GM21576 (cell line): ENCODE measurements at regions not wholly inside any gene's neighbourhood (a gene's known extent, or its start where the extent isn't known, plus 50 kb on each side); places are given as distances from the start of the nearest gene placed in this dataset.

ENCODE experiments used
- ATAC-seq: cut with Tn5 transposase; IDR thresholded peaks from one replicate; pipeline ENCODE4 v1.9.1; 2021; ENCODE audit warnings: mild to moderate bottlenecking, moderate library complexity; ENCODE audit not compliant: unreplicated experiment

DNA sequence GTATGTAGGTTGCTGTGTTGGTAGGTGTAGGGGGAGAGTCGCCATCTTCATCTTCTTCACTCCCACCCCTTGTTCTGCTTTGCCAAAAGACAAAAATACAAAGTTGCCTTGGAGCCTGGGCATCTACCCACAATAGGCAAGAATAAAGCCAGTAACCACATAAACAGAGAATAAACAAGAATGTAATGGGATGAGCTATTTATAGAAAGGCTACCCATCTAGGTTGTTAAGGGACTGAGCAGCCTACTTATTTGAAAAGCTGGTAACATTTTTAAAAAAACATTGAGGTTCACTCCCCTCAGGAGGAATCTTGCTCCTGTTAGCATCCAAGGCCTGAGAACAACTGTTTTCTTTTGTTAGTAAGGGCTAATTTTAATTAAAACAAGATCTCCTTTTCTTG is 301.4 kb upstream of the STXBP5 start:
- ATAC-seq: no peak

DNA sequence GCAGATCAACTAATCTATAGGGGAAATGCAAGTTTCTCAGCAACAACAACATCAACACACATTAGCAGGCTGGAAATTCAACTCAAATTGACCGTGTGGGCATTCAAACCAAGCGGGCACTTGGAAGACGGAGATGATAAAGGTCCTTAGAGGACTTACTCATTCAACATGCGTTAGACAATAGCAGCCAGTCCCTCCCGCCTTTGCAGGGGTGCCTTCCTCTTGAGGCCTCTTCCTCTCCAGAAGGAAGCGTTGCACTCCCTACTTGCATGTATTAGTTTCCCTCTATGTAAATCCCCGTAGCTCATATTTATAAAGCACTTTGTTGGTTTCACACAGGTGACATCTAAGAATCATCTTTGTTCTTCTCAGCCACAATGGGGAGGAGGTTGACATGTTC is 300.8 kb upstream of the STXBP5 start:
- ATAC-seq: no peak

DNA sequence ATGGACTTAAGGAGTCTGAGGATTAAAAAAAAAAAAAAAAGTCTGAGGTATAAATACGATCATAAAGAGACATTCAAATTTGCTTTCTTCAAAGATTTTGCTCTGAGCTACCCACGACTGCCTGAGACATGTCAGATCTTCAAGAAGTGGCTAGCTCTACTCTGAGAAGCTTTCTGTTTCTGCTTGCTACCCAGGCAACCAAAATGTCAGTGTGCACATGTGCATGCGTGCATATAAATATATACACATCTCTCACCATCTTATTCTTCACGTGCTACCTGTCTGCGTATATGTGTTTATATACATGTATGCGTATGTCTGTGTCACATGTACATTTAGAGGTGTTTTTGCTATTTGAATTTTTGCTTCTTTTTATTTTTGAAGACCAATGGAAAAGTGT is 299.6 kb upstream of the STXBP5 start:
- ATAC-seq: no peak

DNA sequence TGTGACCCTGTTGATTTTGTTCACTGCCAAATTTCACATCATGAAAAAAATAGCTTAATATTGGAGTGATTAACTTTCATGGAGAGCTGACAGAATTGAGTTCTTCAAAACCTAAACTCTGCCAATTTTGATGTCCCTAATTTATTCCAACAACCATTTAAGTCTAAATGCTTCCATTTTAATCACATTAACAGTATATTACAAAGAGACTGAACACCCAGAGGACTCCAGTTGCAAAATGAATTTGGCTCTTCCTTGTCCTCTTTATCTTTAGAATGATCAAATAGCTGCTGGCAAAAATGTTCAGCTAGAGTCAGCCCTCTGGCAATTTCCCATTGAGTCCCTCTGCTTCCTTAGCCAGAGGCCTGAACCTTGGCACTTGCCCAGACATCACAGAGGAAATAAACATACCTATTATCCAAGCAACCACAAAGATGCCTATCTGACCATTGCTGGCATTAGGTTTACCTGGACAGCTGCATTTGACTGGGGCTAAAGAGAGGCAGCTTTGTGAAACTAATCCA is 299.0 kb upstream of the STXBP5 start:
- no peak for ATAC-seq

DNA sequence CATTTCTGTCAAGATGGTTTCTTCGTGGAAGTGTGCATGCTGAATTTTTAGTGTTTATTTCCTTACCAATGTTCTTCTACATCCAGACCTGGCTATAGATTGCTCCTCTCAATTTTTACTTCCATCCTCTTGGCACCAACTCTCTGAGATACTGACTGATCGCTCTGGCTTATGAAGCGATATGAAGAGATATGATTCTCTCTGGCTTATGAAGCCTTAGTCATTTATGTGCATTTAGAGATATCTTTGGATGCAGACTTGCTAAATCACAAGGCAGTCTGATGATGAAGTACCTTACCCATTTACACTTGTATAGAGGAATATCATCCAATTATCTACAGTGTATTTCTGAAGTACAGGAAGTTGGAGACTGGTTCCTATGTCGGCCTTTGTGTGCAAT is 295.4 kb upstream of the STXBP5 start:
- no peak for ATAC-seq

DNA sequence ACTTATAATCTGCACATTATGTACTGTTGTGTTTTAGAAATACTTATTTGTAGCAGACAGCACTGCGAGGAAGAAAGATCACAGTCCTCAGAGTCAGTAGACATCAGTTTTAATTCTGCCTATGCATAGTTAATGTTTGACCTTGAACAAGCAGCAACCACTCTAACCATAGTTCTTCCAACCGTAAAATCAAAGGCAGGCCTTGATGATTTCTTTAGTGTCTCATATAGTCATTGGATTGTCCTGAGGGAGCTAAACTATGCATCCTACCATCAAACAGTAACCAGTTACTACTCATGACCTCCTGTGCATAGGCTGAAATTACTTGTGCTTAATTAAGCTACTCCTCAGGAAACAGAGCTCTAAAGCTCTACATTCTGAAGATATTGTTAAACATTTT is 294.8 kb upstream of the STXBP5 start:
- ATAC-seq: no peak

DNA sequence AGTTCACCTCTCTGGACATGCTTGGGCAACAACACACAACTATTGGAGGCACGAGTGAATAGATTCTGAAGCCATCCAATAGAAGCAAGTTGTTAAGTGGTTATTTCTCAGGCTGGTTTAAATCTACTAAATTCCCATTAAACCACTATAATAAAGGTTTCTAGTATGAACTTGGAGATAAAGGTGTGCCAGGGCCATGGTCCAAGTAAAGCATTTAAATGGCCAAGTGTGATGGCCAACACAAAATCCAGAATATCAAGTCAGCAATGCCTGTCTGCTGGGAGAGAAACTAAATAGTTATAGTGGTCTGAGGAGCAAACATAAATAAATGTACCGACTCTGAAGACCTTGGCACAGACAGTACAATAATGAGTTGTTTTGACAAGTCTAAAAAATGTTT is 294.3 kb upstream of the STXBP5 start:
- no peak for ATAC-seq

DNA sequence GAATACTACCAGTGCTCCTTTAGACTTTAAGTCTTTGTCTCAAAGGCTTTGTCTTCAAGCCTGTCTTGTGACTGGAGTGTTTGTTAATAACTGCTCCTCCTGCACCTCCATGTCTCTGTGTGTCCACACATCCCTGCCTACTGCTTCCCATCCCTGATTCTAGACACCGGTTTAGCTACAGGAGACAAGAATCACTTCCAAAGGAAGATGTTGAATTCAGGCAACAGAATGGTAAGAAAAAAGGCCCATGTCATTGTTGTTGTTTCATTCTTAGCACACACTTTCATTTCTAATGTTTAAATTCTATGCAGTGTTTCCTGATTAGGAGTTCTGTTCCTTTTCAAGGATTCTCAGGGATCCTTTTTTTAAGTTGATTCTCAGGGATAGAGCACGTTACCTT is 293.6 kb upstream of the STXBP5 start:
- ATAC-seq: no peak

DNA sequence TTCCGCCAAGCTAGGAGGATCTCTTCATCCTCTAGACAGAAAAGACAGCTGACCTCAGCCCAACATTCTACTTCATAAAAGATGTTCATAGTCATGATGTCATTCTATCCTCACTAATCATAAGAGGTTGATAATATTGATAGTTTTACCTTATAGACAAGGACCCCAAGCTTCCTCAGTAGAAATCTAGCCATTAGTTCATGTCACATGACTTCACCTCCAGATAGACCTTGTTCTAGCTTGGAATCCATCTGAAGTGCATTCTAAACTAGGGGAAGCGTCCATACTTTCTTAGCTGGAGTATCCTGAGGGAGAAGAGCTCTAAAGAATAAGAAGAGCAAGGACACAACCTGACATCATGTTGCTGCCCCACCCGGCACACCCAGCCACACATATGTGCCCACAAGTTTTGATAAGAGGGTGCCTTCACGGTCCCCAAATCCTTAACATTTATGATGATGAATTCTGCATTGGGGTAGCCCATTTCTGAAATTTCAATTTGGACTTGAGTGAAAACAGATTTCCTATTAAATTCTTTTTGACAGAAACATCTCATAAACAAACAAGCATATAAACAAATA is 292.5 kb upstream of the STXBP5 start:
- ATAC-seq: no peak

DNA sequence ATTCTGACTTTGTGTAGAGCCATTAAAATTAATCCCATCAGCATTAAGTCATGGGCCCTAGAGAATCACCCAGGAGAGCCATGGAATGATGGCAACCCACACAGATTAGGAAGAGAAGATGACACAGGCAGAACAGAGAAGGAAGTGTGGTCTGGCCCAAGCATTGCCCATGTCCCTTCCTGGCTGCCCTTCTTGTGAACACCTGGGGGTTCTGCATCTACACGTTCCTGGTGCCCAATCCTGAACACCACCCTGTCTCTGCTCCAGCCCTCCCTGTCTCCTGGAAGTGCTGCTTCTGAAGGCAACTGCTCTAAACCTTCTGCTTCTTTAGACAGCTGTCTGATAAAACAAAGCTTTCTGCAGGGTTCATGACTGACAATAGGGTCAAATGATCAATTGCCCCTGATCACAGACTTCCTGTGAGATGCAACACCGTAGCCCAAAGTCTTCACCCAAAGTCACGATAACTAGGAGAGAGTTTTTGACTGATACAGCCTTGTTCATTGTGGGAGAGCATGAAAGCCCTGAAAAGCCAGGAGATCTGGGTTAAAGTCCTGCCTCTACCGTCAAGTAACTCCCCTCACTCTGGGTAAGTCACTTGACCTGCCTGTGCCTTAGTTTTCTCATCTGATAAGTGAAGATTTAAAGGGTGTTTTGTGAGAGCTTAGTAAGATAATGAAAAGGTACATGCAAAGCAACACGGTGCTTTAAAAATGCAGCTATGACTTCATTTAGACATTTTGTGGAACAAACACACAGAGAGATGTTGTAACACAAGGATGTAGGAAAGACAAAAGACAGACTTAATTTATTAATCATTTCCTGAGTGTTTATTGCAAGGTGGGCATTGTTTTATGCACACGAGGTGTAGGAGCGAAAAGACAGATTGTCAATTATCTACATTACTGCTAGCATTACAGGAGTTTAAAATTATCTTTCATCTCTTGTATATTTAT is 291.2 kb upstream of the STXBP5 start:
- no peak for ATAC-seq

DNA sequence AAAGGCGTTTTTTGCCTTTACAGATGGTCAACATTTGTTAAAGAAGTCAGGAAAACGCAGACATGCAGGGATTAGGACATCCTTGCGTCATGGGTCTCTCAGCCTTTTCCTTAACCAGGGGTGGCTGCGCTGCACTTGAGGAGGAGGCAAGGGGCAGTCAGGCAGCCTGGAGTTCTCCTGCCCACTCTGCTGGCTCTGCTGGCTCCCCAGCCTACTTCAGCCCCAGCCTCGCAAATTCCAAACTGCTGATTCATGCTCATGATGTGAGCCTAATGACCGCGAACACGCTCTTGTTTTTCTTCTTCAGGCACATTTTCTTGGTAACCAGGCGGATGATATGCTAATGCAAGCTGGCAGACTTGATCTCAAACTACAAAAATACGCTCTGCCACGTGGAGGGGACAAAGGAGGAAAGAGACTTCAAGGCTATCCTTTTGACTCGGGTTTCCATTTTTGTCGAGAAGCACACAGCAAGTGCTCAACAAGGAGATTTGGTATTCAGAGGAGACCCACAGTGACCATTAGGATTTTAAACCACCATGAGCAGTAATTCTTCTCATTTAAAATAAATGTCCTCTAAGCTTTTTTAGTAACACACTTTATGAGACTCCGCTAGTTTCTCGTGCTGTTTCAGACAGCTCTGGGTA is 290.3 kb upstream of the STXBP5 start:
- ATAC-seq: no peak

DNA sequence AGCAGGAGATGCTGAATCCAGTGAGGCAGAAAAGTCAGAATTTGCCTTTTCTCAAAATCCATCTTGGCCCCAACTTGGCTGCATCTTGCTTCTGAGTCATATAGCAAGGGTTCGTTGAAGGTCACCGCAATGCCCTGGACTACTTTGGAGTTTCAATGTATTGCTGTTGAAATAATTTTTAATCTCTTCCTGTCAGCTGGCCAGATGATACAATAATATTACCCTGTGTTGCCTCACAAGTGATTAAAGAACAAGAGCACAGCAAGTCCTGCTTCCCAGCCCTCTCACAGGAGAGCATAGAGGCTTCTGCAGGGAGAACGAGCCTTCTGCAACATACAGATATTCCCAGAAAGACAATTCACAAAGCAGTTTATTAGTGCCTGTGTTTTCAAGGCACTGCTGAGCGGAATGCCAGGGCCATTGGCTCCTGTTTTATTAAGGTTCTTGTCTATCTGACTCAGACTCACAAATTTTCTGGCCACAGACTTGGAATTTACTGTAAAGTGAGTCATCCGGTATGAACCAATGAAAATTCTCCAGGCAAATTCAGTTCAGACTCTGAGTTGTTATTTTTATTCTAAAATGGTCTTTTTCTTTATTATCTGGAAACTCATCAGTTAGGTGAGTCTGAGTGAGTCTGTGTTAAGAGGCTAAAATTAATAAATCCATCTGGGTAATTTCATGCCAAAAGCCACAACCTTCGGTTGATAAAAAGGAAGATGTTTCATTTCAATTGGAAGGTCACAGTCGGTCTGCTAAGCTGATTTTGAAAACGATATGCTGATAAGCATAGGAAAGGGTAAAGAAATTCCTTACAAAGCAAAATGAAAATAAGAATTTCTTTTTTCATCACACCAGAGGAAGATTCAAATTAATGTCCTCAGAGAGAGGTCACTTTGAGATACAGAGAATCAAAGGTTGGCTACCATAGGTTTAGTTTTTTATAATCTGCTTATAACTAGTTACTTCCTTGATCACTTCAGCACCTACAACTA is 289.4 kb upstream of the STXBP5 start:
- no peak for ATAC-seq

DNA sequence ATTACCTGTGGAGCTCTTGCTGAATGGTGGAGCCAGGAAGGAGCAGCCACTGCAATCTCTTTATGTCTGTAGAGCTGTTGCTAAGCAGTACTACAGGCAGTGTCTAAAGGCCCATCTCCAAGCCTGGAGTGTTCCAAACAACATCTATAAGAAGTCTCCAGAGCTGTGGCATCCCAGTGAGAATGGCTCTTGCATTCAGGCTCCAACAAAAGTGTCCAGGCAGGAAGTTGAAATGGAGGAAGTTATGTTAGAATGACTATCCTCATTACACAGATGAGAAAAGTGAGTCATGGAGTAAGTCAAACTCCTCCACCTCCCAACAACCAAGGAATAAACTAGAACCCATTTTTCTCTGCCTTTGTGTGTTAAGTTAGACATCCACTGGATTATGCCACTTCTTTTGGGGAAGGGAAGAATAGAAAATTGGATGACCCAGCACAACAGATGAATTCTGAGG is 288.5 kb upstream of the STXBP5 start:
- ATAC-seq: no peak

DNA sequence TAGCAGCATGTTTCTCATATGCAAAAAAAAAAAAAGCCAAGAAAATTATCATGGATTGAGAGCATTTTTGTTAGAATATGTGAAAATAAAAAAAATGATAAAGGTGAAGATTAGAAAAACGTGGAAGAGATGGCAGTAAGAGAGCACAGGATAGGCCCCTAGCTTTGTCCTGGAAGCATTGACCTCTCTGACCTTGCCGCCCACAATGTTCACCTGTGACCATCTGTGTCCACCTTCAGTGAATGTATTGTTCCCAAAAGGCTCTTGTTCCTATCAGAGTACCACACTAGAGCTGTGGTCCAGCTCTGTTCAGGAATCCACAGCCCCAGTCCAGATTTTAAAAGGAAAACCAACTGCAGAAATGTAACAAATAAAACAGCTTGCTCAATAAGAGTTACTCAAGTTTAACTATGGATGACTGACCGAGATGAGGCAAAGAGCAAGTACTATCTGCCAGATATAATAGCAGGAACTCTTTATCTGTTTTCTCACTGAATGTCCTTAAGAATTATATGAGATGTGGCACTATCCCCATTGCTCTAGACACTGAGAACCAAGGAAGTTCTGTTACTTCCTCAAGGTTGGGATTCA is 287.7 kb upstream of the STXBP5 start:
- ATAC-seq: no peak

DNA sequence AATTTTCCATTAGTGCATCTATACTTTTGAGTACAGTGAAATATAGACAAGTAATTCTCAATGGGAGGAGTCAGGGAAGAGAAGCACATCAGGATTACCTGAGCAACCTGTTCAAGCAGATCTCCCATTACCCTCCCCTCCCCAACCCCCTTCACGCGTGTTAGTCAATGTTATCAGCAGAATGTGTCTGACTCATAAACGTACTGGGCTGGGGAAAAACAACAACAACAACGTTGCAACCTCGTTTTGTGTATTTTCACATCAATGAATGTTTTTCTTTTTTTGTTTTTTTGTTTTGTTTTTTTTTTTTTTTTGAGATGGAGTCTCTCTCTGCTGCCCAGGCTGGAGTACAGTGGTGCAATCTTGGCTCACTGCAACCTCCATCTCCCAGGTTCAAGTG is 287.0 kb upstream of the STXBP5 start:
- ATAC-seq: no peak

DNA sequence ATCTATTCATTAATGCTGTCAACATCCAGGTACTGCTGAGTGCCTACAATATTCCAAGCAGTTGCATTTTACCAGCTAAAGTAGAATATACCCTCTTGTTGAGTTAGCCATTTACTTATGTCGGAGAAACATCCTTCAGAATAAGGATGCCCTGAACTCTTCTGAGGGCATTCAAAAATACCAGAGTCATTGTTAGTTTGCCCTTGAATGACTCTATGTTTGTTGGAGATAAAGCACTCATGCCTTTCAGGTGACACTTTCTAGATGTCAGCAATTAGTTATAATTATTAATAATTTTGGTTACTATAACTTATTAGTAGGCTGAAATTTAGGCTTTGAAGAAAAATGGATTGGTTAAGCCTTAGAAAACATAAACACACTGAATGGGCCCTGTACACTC is 286.2 kb upstream of the STXBP5 start:
- ATAC-seq: no peak

DNA sequence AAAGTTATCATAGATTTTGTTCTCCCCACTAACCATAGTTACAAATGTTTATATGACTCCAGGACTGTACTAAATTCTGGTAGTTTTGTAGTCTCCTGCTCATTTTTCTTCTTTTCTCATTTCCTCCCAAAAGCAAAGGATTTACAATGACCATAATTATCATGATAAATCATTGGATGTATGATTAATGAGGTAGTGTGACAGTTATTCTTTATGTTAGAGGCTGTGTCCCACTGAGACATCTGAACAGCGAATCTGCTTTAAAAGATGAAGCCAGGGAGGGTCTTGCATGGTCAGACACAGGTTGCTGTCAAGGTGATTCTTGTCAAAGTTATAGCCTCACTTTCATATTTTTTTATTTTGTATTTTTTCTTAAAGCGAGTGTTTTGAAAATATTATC is 285.2 kb upstream of the STXBP5 start:
- ATAC-seq: no peak

DNA sequence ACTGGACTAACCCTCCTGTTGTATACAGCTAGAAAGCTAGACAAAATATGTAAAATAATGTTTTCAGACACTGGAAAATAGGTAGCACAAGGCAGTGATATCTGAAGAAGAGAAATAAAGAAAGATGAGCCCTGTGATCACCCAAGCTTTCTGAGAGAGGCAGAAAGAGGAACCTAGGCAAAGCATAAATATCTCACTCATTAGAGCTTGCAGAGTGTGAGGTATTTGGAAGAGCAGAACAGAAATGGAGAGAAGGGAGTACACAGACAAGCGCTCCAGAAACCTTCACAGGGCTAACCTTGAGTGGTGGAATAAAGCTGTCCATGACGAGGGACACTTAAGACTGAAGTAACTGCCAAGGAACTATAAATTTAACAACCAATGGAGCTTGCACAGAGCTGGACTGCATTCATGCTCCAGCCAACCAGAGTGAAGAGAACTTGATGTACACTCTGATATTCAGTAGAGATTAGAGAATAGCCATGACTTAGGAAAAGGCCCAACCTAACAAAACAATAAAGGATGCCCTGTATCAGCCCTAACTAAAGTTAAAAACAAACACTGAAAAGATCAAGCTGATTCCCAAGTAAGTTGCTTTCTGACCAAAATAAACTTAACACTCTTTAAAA is 280.9 kb upstream of the STXBP5 start:
- ATAC-seq: no peak

DNA sequence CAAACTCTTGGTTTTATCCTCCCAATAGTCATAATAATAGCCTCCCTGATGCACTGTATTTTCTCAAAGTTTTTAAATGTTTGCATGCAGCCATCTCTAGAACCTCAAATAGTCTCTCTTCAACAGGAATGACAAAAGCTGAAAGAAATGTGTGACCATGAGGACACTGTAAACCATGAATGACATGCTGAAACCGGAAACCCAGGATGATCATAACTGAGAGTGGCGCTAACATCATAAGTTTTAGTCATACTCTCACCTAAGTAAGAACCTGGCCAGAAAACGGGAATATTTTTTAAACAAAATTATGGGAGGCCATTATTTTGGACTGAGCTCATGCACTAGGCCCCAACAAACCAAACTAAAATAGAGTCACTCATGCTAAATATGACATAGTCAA is 278.4 kb upstream of the STXBP5 start:
- no peak for ATAC-seq

DNA sequence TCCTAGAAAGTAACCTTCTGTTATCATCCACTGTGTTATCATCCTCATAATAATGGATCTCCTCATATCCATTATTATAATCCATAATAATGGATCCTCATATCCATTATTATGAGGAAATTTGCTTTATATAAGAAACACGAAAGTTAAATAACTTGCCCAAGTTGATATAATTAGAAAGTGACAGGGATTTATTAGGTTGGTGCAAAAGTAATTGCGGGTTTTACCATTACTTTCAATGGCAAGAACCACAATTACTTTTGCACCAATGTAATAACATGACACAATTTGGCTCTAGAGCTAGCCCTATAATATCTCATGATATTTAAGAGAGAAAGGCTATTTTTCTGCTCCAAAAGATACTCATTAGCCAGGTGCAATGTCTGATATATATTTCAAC is 275.7 kb upstream of the STXBP5 start:
- ATAC-seq: no peak
